ENCODE measurements at regions not wholly inside any gene's neighbourhood (a gene's known extent, or its start where the extent isn't known, plus 50 kb on each side); places are given as distances from the start of the nearest gene placed in this dataset.
A peak's percentile ranks its signal among the peaks of the same experiment; 100 is the strongest.

- DNase-seq (ENCODE audit: low read depth): no peak
- no peak overlapping the region for H3K4me3 ChIP-seq (replicated peaks; ENCODE audit: low read depth, low read length)
- TF ChIP-seq CTCF (IDR thresholded peaks at IDR 0.05; ENCODE audit: low read length, missing control alignments): no peak
Measured at GRCh38 chr12:58503731-58504130, 416.6 kb downstream of the LRIG3 start.

- no peak overlapping the region for H3K4me3 ChIP-seq (replicated peaks; ENCODE audit: low read depth, low read length)
- DNase-seq (ENCODE audit: low read depth): peak; percentile 28
- no peak for TF ChIP-seq CTCF (IDR thresholded peaks at IDR 0.05; ENCODE audit: low read length, missing control alignments)
Measured at GRCh38 chr12:58504143-58504938, 416.0 kb downstream of the LRIG3 start.

GRCh38 chr12:58509116-58509885, 411.0 kb downstream of the LRIG3 start:
- DNase-seq (ENCODE audit: low read depth): peak; percentile 77
- H3K4me3 ChIP-seq (replicated peaks; ENCODE audit: low read depth, low read length): no peak overlapping the region
- no peak for TF ChIP-seq CTCF (IDR thresholded peaks at IDR 0.05; ENCODE audit: low read length, missing control alignments)

GRCh38 chr12:58513301-58513834, 406.9 kb downstream of the LRIG3 start:
- no peak for TF ChIP-seq CTCF (IDR thresholded peaks at IDR 0.05; ENCODE audit: low read length, missing control alignments)
- no peak for DNase-seq (ENCODE audit: low read depth)
- H3K4me3 ChIP-seq (replicated peaks; ENCODE audit: low read depth, low read length): no peak overlapping the region

- no peak for DNase-seq (ENCODE audit: low read depth)
- no peak for TF ChIP-seq CTCF (IDR thresholded peaks at IDR 0.05; ENCODE audit: low read length, missing control alignments)
- no peak overlapping the region for H3K4me3 ChIP-seq (replicated peaks; ENCODE audit: low read depth, low read length)
Measured at GRCh38 chr12:58513852-58514251, 406.5 kb downstream of the LRIG3 start.

GRCh38 chr12:58519839-58520238, 400.5 kb downstream of the LRIG3 start:
- TF ChIP-seq CTCF (IDR thresholded peaks at IDR 0.05; ENCODE audit: low read length, missing control alignments): no peak

More at GRCh38 chr12:58519839-58520238, 400.5 kb downstream of the LRIG3 start:
- no peak for DNase-seq (ENCODE audit: low read depth)
- no peak overlapping the region for H3K4me3 ChIP-seq (replicated peaks; ENCODE audit: low read depth, low read length)

Data from fibroblast of pulmonary artery (primary cell).